Suprapubic skin (tissue), 4 donors: ENCODE measurements at regions not wholly inside any gene's neighbourhood (a gene's known extent, or its start where the extent isn't known, plus 50 kb on each side); places are given as distances from the start of the nearest gene placed in this dataset.

Experiments
- DNase-seq, 2 donors: peaks; one replicate each; pipeline ENCODE4 v3.0.0-alpha.2; 2019; ENCODE audit warnings: low spot score in 2 of 2
- H3K27ac ChIP-seq: fragments of 200-600 bp; sonication (generic); one replicate; pipeline ENCODE4 v1.5.1; 2019
- H3K27me3 ChIP-seq: fragments of 200-600 bp; sonication (generic); one replicate; pipeline ENCODE4 v1.5.1; 2019
- H3K36me3 ChIP-seq: fragments of 200-600 bp; sonication (generic); one replicate; pipeline ENCODE4 v1.5.1; 2019
- H3K4me1 ChIP-seq: fragments of 200-600 bp; sonication (generic); one replicate; pipeline ENCODE4 v1.5.1; 2019
- H3K4me3 ChIP-seq: fragments of 200-600 bp; sonication (generic); one replicate; pipeline ENCODE4 v1.5.1; 2019; ENCODE audit warnings: mild to moderate bottlenecking
- H3K9me3 ChIP-seq: fragments of 200-600 bp; sonication (generic); one replicate; pipeline ENCODE4 v1.5.1; 2019
- EP300 ChIP-seq: sonication (generic); formaldehyde crosslinking; IDR thresholded peaks from one replicate; pipeline ENCODE4 v1.6.1; 2017; ENCODE audit warnings: antibody characterized with exemption
- POLR2A ChIP-seq, 2 donors: fragments of 450-650 bp; IDR thresholded peaks; one replicate each; pipeline ENCODE4 v1.6.1; 2017; ENCODE audit warnings: antibody characterized with exemption in 2 of 2, mild to moderate bottlenecking in 2 of 2, moderate library complexity in 2 of 2
- POLR2AphosphoS5 ChIP-seq, 3 donors: sonication (generic); formaldehyde crosslinking; IDR thresholded peaks; one replicate each; pipeline ENCODE4 v1.6.1; 2017; ENCODE audit warnings: antibody characterized with exemption in 3 of 3
- WGBS: methylation state at CpG from one replicate; pipeline ENCODE4 v1.1.5; 2018; 5-methylcytosine and 5-hydroxymethylcytosine counted together
- TF ChIP-seq, protein P1 (sequence below), 2 donors: fragments of 200-600 bp in 1 of 2; fragments of 450-650 bp in 1 of 2; sonication (generic) in 1 of 2; IDR thresholded peaks; one replicate each; pipeline ENCODE4 v1.5.1; 2016 to 2019; ENCODE audit warnings: antibody characterized with exemption in 2 of 2, mild to moderate bottlenecking in 1 of 2, moderate library complexity in 1 of 2

DNA sequence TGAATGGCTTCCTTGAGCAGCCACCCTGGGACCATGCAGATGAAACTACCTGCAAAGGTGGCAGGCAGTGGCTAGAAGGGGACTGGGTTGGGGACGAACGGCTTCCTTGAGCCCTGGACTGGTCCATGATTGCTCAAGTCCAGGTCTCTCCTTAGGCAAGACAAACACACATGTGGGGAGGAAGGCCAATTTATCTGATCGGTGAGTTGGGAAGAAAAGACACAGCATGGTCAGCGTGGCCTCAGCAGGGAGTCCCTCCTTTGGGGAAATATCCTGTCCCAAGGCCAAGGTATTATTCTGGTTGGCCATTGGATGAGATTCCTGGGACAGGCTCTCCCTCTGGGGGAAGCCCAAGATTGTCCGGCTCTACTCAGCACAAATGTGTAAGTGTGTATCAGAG is 116.3 kb upstream of the ERG start:
- TF ChIP-seq POLR2A (IDR thresholded peaks at IDR 0.05) (no peak), POLR2AphosphoS5 (IDR thresholded peaks at IDR 0.05) (no peak), EP300 (no peak)
- TF ChIP-seq, protein P1, sequence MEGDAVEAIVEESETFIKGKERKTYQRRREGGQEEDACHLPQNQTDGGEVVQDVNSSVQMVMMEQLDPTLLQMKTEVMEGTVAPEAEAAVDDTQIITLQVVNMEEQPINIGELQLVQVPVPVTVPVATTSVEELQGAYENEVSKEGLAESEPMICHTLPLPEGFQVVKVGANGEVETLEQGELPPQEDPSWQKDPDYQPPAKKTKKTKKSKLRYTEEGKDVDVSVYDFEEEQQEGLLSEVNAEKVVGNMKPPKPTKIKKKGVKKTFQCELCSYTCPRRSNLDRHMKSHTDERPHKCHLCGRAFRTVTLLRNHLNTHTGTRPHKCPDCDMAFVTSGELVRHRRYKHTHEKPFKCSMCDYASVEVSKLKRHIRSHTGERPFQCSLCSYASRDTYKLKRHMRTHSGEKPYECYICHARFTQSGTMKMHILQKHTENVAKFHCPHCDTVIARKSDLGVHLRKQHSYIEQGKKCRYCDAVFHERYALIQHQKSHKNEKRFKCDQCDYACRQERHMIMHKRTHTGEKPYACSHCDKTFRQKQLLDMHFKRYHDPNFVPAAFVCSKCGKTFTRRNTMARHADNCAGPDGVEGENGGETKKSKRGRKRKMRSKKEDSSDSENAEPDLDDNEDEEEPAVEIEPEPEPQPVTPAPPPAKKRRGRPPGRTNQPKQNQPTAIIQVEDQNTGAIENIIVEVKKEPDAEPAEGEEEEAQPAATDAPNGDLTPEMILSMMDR (IDR thresholded peaks at IDR 0.05): no peak
- H3K36me3 ChIP-seq: no peaks in the 10 kb centered on the region
- no peak overlapping the region for H3K4me3 ChIP-seq
- WGBS: 100% methylated on average over 5 of the region's 5 CpGs
- H3K4me1 ChIP-seq: no peaks in the 10 kb centered on the region
- H3K27me3 ChIP-seq: peaks cover 15% of the 10 kb centered on the region
- H3K27ac ChIP-seq: no peak overlapping the region
- no peaks in the 10 kb centered on the region for H3K9me3 ChIP-seq
- DNase-seq: no peak

DNA sequence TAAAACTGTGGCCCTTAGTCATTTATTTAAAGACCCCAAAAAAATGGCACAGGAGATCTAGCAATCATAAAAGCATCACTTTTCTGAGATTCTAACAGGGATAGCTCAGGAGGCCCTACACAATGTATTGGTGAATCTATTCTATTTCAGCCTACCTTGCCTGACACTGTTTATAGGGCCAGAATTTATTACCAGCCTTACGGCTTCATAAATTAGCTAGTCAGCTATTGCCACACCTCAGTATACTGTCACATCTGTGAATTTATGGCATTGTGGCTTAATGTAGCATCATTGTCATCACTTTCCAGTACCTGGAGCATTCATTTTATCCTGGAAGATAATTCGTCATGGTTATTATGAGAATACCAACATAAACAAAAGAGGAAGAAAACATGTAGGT is 121.2 kb upstream of the ERG start:
- no peaks in the 10 kb centered on the region for H3K36me3 ChIP-seq
- no peaks in the 10 kb centered on the region for H3K9me3 ChIP-seq
- TF ChIP-seq POLR2AphosphoS5 (IDR thresholded peaks at IDR 0.05) (no peak), POLR2A (IDR thresholded peaks at IDR 0.05) (no peak), EP300 (no peak)
- TF ChIP-seq, protein P1 (IDR thresholded peaks at IDR 0.05): no peak
- H3K27me3 ChIP-seq: peaks cover under 1% of the 10 kb centered on the region
- no peak overlapping the region for H3K27ac ChIP-seq
- H3K4me1 ChIP-seq: peaks cover 2% of the 10 kb centered on the region
- H3K4me3 ChIP-seq: no peak overlapping the region
- WGBS: 61% methylated on average over 2 of the region's 2 CpGs
- DNase-seq: no peak

DNA sequence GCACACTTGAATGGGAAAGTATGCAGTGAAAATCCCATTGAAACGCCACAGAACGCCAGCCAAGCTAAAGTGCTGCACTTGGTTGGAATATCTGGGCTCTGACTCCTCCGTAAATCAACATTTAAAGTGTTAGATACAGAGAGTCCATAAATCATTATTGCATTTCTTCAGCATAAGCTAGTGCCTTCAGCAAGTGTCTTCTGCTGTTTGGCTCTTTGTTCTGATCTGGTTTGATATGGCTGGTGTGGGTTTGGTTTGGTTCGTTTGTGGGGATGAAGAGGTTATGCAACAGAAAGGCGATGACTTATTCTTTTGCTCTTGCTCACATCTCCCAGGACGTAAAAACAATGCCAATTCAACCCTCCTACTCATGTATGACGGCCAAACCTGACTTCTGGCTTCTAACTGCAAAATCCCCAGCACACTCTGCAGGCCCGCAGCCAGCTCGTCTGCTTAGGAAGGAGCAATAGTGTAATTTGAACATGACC is 121.8 kb upstream of the ERG start:
- no peak for DNase-seq
- Histone ChIP-seq H3K27me3 (no peaks in the 10 kb centered on the region), H3K4me3 (no peak overlapping the region), H3K27ac (no peak overlapping the region), H3K4me1 (peaks cover 2% of the 10 kb centered on the region), H3K9me3 (no peaks in the 10 kb centered on the region), H3K36me3 (no peaks in the 10 kb centered on the region)
- 44% methylated on average over 9 of the region's 9 CpGs for WGBS
- TF ChIP-seq POLR2A (IDR thresholded peaks at IDR 0.05) (no peak), EP300 (no peak), POLR2AphosphoS5 (IDR thresholded peaks at IDR 0.05) (no peak)
- TF ChIP-seq, protein P1 (IDR thresholded peaks at IDR 0.05): no peak

DNA sequence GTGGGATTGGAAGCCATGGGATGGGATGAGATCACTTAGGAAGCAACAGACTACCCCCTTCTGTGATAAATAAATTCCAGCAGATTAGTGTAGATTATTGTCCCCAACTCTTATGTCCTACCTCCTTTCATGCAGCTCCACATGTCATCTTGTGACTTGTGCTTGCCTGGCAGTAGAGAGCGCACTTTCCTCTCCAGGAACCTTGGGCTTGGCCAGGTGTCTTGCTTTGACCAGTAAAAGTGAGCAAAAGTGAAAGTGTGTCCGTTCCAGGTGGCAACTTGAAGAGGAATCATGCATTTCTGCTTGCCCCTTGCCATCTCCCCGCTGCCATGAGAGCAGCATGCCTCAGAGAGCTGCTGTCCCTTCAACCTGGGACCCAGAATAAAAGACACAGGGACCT is 122.9 kb upstream of the ERG start:
- WGBS: 89% methylated on average over 3 of the region's 3 CpGs
- no peak for TF ChIP-seq POLR2AphosphoS5 (IDR thresholded peaks at IDR 0.05)
- no peak for TF ChIP-seq POLR2A (IDR thresholded peaks at IDR 0.05)
- TF ChIP-seq EP300: no peak
- TF ChIP-seq, protein P1 (IDR thresholded peaks at IDR 0.05): no peak
- Histone ChIP-seq H3K27ac (no peak overlapping the region), H3K27me3 (no peaks in the 10 kb centered on the region), H3K4me1 (peaks cover 2% of the 10 kb centered on the region), H3K4me3 (no peak overlapping the region), H3K36me3 (no peaks in the 10 kb centered on the region), H3K9me3 (no peaks in the 10 kb centered on the region)
- DNase-seq: no peak

DNA sequence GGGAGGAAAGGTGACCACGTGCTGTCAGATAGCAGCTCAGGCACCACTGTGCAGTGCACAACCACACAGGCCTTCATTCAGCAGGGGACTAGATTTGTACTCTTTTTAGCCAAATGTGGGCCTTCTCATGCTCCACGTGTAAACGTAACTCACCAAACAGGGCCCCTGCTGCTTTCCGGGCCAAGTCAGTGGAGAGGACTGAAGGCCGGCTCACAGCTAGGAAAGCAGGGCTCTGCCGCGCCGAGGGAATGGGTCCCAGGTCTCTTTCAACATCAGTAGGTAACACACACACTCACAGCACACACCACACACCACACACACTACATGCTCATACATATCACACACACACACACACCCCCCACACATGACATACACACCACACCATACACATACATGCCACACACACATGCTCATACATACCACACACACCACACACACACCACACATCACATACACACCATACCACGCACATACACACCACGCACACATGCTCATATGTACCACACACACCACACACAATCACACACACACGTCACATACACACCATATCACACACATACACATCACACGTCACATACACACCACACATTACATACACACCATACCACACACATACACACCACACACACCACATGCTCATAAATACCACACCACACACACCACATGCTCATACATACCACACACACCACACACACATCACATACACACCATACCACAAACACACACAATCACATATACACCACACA is 124.0 kb upstream of the ERG start:
- no peaks in the 10 kb centered on the region for H3K36me3 ChIP-seq
- 93% methylated on average over 11 of the region's 12 CpGs for WGBS
- no peaks in the 10 kb centered on the region for H3K27me3 ChIP-seq
- no peak for DNase-seq
- no peak for TF ChIP-seq POLR2AphosphoS5 (IDR thresholded peaks at IDR 0.05)
- no peak for TF ChIP-seq EP300
- TF ChIP-seq, protein P1 (IDR thresholded peaks at IDR 0.05): no peak
- H3K27ac ChIP-seq: no peak overlapping the region
- no peak overlapping the region for H3K4me3 ChIP-seq
- peaks cover 2% of the 10 kb centered on the region for H3K4me1 ChIP-seq
- H3K9me3 ChIP-seq: no peaks in the 10 kb centered on the region
